Body of pancreas (tissue), 4 donors: ENCODE measurements at regions not wholly inside any gene's neighbourhood (a gene's known extent, or its start where the extent isn't known, plus 50 kb on each side); places are given as distances from the start of the nearest gene placed in this dataset.

ENCODE experiments used
- POLR2A ChIP-seq, 3 donors: fragments of 450-650 bp; IDR thresholded peaks; one replicate each; pipeline ENCODE4 v1.6.1; 2016; ENCODE audit warnings: antibody characterized with exemption in 3 of 3, mild to moderate bottlenecking in 2 of 3
- TF ChIP-seq, protein P1 (sequence below), 7 experiments: fragments of 450-650 bp in 4 of 7; fragments of 200-600 bp in 3 of 7; sonication (generic) in 3 of 7; IDR thresholded peaks; one replicate each; pipeline ENCODE4 v1.5.1; 2016 to 2019; ENCODE audit warnings: antibody characterized with exemption in 7 of 7

DNA sequence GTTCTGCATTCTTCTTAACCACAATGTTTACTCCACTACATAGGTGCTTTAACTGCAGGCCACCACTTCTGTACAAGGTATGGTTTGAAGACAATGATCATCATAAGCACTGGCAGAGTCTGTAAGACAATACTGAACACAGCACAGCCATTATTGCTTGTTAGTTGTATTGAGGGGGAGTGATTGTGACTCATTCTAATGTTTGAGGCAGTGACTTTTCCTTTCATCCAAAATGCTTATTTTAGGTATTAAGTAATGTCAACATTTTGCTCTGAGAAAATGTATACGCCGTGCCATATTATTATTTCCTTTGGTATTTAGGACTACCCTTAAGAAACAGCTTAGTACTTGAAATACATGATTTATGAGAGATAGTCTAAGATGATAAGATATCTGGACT lies 618.2 kb upstream of the ZNF717 start:
- no peak for TF ChIP-seq POLR2A (IDR thresholded peaks at IDR 0.05)
- TF ChIP-seq, protein P1, sequence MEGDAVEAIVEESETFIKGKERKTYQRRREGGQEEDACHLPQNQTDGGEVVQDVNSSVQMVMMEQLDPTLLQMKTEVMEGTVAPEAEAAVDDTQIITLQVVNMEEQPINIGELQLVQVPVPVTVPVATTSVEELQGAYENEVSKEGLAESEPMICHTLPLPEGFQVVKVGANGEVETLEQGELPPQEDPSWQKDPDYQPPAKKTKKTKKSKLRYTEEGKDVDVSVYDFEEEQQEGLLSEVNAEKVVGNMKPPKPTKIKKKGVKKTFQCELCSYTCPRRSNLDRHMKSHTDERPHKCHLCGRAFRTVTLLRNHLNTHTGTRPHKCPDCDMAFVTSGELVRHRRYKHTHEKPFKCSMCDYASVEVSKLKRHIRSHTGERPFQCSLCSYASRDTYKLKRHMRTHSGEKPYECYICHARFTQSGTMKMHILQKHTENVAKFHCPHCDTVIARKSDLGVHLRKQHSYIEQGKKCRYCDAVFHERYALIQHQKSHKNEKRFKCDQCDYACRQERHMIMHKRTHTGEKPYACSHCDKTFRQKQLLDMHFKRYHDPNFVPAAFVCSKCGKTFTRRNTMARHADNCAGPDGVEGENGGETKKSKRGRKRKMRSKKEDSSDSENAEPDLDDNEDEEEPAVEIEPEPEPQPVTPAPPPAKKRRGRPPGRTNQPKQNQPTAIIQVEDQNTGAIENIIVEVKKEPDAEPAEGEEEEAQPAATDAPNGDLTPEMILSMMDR (IDR thresholded peaks at IDR 0.05): no peak
